ENCODE measurements at regions not wholly inside any gene's neighbourhood (a gene's known extent, or its start where the extent isn't known, plus 50 kb on each side); places are given as distances from the start of the nearest gene placed in this dataset.

DNA sequence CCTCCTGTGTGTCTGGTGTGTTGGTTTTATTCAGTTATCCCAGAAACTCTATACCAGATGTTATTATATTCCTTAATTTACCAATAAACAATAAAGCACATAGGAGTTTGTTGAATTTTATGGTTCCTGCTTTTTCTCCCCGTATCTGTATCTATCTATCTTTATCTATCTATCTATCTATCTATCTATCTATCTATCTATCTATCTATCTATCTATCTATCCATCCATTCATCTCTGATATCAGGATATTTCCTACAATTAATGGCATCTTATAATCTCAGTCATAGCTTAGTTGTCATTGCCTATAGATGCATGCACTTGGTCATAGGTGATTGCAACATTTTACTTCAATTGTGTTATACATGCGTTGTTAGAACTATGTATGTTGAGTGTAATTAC lies 500.2 kb upstream of the ZEB2 start:
- peaks cover 12 to 15% (median 13%) of the 10 kb centered on the region in 3 donors for H3K4me1 Mint-ChIP-seq
- H3K4me3 Mint-ChIP-seq: no peak overlapping the region
- peaks cover 2% of the 10 kb centered on the region for H3K27me3 Mint-ChIP-seq
- no peaks in the 10 kb centered on the region for H3K9me3 Mint-ChIP-seq
- H3K36me3 Mint-ChIP-seq: peaks cover 2% of the 10 kb centered on the region
- no peak overlapping the region for H3K27ac Mint-ChIP-seq

DNA sequence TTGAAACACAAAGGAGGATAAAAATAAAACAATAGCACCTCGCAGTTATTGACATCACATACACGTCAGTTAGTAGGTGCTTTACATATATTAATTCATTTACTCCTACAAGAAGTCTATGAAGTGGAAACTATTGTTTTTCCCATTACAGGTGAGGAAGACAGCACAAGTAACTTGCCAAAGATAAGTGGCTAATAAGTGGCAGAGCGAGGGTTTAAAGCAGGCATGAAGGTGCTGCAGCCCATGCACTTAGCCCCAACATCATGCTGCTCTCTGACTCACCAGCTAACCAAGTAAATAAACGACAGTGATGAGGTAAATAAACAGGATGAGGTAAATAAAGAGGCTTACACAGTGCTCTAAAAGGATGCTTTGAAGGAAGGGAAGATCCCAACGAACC lies 498.6 kb upstream of the ZEB2 start:
- Mint-ChIP-seq H3K4me3 (no peak overlapping the region), H3K9me3 (no peaks in the 10 kb centered on the region), H3K36me3 (peaks cover 2% of the 10 kb centered on the region), H3K4me1 (peaks cover 11 to 15% (median 13%) of the 10 kb centered on the region in 3 donors), H3K27ac (no peak overlapping the region), H3K27me3 (peaks cover 2% of the 10 kb centered on the region)

DNA sequence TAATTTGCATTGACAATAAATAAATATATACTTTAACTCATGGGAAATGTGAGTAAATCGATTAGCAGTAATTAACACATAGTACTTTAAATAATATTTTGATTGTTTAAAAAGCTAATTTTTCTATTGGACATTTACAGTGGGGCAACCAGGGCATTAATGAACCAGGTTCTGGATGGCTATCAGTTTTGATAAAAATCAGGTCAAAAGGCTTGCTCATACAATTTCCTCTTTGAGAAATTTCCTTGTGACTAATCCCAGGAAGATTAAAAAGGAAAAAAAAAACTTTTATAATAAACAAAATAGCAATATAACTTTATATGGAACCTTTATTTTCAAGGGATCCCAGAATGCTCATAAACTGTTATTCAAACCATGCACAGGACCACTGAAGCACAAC lies 497.2 kb upstream of the ZEB2 start:
- Mint-ChIP-seq H3K27me3 (peaks cover 2% of the 10 kb centered on the region), H3K4me3 (no peak overlapping the region), H3K27ac (no peak overlapping the region), H3K4me1 (peaks cover 0 to 4% (median 2%) of the 10 kb centered on the region in 3 donors), H3K36me3 (no peaks in the 10 kb centered on the region), H3K9me3 (no peaks in the 10 kb centered on the region)

DNA sequence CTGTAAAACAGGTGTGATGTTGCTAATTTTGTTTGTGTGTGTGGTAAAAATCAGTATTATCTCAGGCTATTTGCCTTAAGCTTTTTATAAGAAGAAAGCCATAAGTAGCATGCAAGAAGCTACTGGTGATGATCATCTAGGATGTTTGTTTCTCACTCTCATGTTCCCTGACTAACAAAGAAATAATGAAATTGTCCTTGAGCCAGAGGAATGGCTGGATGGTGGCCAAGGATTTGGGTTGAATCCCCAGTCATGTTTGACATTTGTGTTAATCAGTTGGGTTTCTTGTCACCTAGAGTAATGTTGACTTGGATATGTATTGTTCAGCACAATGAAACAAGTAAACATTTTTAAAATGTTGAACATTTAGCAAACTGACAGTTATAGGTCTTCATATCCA lies 496.8 kb upstream of the ZEB2 start:
- Mint-ChIP-seq H3K4me3 (no peak overlapping the region), H3K4me1 (no peaks in the 10 kb centered on the region), H3K36me3 (no peaks in the 10 kb centered on the region), H3K27me3 (peaks cover 2% of the 10 kb centered on the region), H3K27ac (no peak overlapping the region), H3K9me3 (no peaks in the 10 kb centered on the region)

DNA sequence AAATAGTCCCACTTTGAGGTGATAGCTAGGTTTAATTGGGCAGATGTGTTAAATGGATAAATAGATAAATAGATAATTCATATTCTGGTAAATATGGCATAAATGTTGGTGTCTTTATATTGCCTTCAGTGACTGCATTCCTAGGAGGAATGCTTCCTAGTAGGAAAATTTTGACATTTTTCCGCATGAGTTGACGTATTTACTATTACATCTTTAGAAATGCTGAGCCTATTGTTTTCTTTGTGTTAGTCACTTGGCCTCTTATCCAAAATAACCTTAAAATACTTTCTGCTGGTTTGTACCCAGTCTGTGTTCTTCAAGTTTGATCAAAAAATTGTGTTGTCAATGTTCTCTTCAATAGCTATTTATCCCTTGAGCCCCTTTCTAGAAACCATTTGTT lies 495.6 kb upstream of the ZEB2 start:
- H3K4me3 Mint-ChIP-seq: no peak overlapping the region
- peaks cover 2% of the 10 kb centered on the region for H3K27me3 Mint-ChIP-seq
- H3K4me1 Mint-ChIP-seq: no peaks in the 10 kb centered on the region
- H3K9me3 Mint-ChIP-seq: no peaks in the 10 kb centered on the region
- H3K36me3 Mint-ChIP-seq: no peaks in the 10 kb centered on the region
- H3K27ac Mint-ChIP-seq: no peak overlapping the region

DNA sequence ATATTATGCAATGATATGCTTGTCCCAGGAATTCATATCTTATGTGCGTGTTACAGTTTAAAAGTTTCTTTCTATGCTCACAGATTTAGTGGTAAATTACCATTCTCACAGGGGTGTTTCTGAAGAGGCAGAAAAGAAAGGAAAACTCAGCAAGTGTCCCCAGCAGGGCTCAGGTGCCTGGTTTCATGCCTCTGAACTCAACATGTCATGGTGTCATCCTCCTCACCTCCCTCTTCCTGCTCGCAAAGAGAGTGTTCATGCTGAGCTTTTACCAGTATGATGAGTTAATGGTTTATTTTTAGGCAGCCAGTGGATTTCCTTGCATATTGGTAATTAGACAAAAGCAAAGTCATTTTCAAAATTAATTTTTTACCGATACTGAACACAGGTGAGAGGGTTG lies 492.9 kb upstream of the ZEB2 start:
- no peak overlapping the region for H3K4me3 Mint-ChIP-seq
- no peaks in the 10 kb centered on the region for H3K36me3 Mint-ChIP-seq
- H3K27ac Mint-ChIP-seq: no peak overlapping the region
- H3K27me3 Mint-ChIP-seq: peaks cover 1% of the 10 kb centered on the region
- no peaks in the 10 kb centered on the region for H3K4me1 Mint-ChIP-seq
- H3K9me3 Mint-ChIP-seq: no peaks in the 10 kb centered on the region

DNA sequence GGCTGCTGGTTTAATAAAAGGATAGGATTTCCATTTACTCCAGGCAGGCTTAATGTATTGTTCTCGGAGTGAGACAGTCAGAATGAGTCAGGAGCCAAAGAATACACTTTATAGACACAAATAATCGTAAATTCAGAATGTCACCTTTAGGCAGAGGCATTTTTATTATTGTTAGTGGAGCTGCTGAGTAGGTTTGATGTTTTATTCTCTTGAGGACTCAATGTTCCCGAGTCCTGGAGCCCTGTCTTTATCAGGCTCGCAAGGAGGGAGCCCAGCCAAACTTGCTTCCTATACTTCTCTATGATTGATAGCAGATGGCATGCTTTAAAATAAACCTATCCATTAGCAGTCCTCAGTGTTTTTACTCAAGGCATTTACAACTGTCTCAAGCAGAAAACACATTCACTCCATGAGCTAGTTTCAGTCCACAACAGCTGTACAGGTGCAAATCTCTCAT lies 492.3 kb upstream of the ZEB2 start:
- no peaks in the 10 kb centered on the region for H3K9me3 Mint-ChIP-seq
- no peak overlapping the region for H3K27ac Mint-ChIP-seq
- no peaks in the 10 kb centered on the region for H3K4me1 Mint-ChIP-seq
- no peaks in the 10 kb centered on the region for H3K36me3 Mint-ChIP-seq
- H3K27me3 Mint-ChIP-seq: no peaks in the 10 kb centered on the region
- no peak overlapping the region for H3K4me3 Mint-ChIP-seq

DNA sequence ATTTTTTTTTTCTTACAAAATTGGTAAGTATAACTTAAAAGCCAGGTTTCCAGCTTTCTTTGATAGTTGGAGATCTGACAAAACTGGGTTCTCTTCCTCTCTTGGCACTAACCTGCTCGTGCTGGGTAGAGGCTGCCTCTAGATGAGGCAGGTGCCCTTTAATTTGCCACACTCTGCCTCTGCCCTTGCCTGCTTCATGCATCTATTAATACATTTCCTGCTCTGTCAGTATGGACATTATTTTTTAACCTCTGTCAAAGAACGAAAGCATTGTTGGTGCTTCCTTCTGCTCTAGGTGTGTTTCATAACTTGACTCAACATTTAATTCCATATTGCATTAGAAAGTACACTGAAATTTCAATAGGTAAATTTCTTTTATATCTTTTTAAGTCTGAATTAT lies 490.7 kb upstream of the ZEB2 start:
- no peaks in the 10 kb centered on the region for H3K9me3 Mint-ChIP-seq
- H3K4me1 Mint-ChIP-seq: no peaks in the 10 kb centered on the region
- H3K27ac Mint-ChIP-seq: no peak overlapping the region
- no peaks in the 10 kb centered on the region for H3K27me3 Mint-ChIP-seq
- no peak overlapping the region for H3K4me3 Mint-ChIP-seq
- no peaks in the 10 kb centered on the region for H3K36me3 Mint-ChIP-seq

DNA sequence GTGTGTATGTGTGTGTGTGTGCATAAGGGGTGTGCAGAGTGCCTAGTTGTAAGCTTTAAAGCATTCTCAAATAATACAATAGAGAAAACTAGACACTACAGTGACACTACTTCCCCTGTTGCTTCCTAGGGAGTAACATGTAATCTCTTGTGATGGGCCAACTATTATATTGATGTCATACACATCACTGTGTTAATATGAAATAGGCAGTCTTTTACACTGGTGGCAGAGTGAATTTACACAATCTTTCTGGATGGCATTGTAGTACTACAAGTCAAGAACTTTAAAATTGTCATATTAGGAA lies 488.0 kb upstream of the ZEB2 start:
- no peak overlapping the region for H3K27ac Mint-ChIP-seq
- H3K9me3 Mint-ChIP-seq: no peaks in the 10 kb centered on the region
- no peaks in the 10 kb centered on the region for H3K36me3 Mint-ChIP-seq
- H3K4me1 Mint-ChIP-seq: no peaks in the 10 kb centered on the region
- H3K4me3 Mint-ChIP-seq: no peak overlapping the region
- H3K27me3 Mint-ChIP-seq: no peaks in the 10 kb centered on the region

DNA sequence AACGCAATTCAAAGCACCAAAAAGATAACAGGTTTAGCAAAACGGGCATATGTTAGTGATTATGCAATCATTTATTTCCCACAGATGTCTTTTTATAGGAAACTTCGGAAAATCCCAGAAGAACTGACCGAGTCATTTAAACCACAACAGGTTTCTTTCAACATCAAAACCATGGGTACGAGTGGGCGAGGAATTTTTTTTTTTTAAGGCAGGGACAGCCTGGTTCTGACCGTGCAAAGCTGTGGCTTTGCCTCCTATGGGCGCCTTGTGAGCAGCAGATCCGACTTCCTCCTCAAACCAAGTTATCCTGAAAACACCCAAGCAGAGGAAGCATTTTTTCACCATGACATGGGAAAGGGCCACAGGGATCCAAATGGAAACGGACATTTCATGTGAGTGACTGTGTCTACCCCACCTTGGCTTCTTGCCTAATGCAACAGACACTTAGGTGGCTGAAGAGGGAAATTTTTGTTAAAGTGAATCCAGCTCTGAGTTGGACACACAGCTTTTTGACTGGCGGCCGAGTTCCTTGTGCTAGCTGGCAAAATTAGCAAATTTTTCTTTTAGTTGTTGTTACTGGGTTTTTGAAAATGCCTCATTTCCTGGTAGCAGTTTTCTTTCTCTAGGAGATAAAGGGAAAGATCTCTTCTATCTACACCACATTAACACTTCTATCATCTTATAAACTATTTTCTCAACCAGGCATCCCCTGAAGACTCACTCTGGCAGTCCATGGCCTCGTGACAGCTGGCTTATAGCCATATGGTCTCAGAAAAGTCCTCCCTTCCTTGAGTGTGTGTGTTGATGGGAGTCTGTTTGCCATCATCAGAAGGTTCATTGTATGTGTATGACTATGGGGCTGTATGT lies 487.4 kb upstream of the ZEB2 start:
- Mint-ChIP-seq H3K27ac (no peak overlapping the region), H3K36me3 (no peaks in the 10 kb centered on the region), H3K4me1 (no peaks in the 10 kb centered on the region), H3K4me3 (no peak overlapping the region), H3K27me3 (no peaks in the 10 kb centered on the region), H3K9me3 (no peaks in the 10 kb centered on the region)

DNA sequence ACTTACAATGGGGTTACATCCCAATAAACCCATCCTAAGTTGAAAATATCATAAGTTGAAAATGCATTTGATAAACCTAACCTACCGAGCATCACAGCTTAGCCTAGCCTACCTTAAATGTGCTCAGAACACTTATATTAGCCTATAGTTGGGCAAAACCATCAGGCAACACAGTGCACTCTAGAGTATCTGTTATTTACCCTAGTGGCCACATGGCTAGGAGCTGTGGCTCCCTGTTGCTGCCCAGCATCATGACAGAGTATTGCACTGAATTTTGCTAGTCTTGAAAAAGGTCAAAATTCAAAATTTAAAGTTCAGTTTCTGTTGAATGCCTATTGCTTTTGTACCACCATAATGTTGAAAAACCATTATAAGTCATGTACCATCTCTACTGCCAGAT lies 482.7 kb upstream of the ZEB2 start:
- H3K4me3 Mint-ChIP-seq: no peak overlapping the region
- no peak overlapping the region for H3K27ac Mint-ChIP-seq
- H3K27me3 Mint-ChIP-seq: peaks cover 6% of the 10 kb centered on the region
- no peaks in the 10 kb centered on the region for H3K36me3 Mint-ChIP-seq
- H3K4me1 Mint-ChIP-seq: no peaks in the 10 kb centered on the region
- no peaks in the 10 kb centered on the region for H3K9me3 Mint-ChIP-seq

DNA sequence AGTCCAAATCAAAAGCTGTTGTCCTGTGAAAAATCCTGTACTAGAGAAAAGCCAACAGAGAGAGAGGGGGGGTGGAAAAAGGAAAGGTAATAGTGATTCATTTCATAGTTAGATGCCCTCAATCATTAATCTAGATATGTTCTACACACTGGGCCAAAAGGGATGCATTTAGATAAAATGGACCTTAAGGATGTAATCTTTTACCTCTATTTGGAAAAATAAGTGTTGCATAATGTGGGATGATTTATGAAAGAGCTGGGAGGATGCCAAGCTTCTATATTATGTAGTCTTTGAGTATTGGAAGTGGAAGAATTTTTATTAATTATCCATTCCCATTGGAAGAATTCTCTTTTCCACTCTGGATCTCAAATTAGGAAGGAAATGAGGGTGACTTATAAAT lies 480.5 kb upstream of the ZEB2 start:
- H3K36me3 Mint-ChIP-seq: no peaks in the 10 kb centered on the region
- no peaks in the 10 kb centered on the region for H3K9me3 Mint-ChIP-seq
- H3K27me3 Mint-ChIP-seq: peaks cover 6% of the 10 kb centered on the region
- H3K27ac Mint-ChIP-seq: no peak overlapping the region
- H3K4me1 Mint-ChIP-seq: no peaks in the 10 kb centered on the region
- H3K4me3 Mint-ChIP-seq: no peak overlapping the region

DNA sequence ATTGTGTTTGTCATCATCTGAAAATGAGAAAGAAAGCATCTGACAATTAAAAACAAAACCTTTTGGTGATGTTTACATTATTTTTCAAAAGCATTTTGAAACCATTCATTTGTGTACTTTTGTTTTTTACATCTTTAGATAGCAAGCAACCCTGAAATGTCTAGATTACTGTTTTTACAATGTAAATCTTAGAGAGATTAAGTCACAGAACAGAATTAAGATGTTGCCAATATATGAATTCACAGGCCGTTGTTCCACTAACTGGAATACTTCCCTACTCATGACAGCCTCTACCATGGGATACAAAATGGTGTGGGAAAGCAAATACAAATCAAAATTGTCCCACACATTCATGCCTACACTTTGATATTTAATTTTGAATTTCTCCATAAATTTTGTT lies 480.0 kb upstream of the ZEB2 start:
- no peak overlapping the region for H3K4me3 Mint-ChIP-seq
- H3K9me3 Mint-ChIP-seq: no peaks in the 10 kb centered on the region
- no peaks in the 10 kb centered on the region for H3K36me3 Mint-ChIP-seq
- no peak overlapping the region for H3K27ac Mint-ChIP-seq
- peaks cover 6% of the 10 kb centered on the region for H3K27me3 Mint-ChIP-seq
- no peaks in the 10 kb centered on the region for H3K4me1 Mint-ChIP-seq

DNA sequence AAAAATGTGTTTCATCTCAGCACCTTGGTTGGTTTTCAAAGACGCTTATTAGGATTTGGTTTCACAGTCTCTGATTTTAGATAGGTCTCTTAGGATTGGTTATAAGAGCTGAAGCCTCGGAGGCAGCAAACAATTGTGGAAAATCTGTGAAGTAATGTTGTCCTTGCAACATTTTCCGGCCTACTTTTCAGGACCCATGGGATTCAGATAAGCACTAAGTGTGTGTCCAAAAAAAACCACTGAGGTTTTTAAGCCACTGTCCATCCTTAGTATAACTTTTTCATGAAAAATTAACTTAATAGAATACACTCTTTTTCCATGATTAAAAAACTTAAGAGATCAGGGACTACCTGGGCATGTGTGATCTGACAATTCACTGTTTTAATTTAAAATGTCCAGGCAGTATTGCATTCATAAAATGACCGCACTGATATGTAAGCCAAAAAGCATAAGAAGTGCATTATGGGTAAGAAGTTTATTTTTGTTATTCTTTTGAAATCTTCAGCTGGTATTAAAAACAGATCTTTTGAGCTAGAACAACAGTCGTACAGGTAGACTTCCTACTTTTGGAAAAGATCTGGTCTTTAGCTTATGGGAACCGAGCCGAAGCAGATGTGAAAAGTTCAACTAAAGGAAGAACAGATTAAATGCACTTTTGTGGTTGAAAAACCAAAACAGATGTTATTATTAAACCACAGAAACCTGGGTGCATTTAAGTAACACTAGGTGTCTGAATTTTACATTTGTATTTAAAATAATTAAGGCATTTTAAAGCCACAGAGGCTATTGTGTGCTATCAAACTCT lies 479.4 kb upstream of the ZEB2 start:
- Mint-ChIP-seq H3K36me3 (no peaks in the 10 kb centered on the region), H3K4me3 (no peak overlapping the region), H3K4me1 (peaks cover 0 to 1% (median 0%) of the 10 kb centered on the region in 3 donors), H3K27ac (no peak overlapping the region), H3K27me3 (peaks cover 6% of the 10 kb centered on the region), H3K9me3 (no peaks in the 10 kb centered on the region)

DNA sequence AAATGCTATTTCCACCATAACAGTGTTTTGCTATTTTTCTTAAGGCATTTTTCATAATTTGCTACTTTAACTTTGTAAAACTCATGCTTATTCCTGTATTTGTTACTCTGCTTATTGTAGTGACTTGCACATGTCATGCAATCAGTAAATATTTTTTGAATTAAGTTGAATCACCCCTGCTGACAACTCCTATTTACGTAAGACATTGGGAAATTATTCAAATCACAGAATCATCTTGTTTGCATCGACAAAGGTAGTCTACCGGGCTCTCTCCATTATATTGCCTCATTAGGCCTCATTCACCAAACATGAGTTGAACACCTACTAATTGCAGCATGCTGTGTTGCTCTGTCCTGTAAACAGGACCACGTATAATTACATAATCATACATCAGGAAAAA lies 478.5 kb upstream of the ZEB2 start:
- Mint-ChIP-seq H3K27me3 (peaks cover 8% of the 10 kb centered on the region), H3K9me3 (no peaks in the 10 kb centered on the region), H3K4me3 (no peak overlapping the region), H3K4me1 (peaks cover 0 to 1% (median 0%) of the 10 kb centered on the region in 3 donors), H3K36me3 (no peaks in the 10 kb centered on the region), H3K27ac (no peak overlapping the region)
